ENCODE measurements at regions not wholly inside any gene's neighbourhood (a gene's known extent, or its start where the extent isn't known, plus 50 kb on each side); places are given as distances from the start of the nearest gene placed in this dataset.

DNA sequence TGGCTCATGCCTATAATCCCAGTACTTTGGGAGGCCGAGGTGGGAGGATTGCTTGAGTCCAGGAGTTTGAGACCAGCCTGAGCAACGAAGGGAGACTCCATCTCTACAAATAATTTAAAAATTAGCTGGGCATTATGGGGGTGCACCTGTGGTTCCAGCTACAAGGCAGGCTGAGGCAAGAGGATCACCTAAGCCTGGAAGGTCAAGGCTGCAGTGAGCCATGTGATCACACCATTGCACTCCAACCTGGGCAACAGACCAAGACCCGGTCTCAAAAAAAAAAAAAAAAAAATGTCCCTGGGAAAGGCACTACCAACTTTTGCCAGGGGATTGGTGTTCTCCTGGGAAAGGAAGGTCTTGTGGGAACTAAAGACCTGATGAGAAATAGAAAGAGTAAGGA, 134.2 kb upstream of the AUTS2 start:
- no peak for TF ChIP-seq POLR2A (IDR thresholded peaks at IDR 0.05)
- TF ChIP-seq, protein P1, sequence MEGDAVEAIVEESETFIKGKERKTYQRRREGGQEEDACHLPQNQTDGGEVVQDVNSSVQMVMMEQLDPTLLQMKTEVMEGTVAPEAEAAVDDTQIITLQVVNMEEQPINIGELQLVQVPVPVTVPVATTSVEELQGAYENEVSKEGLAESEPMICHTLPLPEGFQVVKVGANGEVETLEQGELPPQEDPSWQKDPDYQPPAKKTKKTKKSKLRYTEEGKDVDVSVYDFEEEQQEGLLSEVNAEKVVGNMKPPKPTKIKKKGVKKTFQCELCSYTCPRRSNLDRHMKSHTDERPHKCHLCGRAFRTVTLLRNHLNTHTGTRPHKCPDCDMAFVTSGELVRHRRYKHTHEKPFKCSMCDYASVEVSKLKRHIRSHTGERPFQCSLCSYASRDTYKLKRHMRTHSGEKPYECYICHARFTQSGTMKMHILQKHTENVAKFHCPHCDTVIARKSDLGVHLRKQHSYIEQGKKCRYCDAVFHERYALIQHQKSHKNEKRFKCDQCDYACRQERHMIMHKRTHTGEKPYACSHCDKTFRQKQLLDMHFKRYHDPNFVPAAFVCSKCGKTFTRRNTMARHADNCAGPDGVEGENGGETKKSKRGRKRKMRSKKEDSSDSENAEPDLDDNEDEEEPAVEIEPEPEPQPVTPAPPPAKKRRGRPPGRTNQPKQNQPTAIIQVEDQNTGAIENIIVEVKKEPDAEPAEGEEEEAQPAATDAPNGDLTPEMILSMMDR (IDR thresholded peaks at IDR 0.05): no peak
